Keratinocyte (primary cell): ENCODE measurements at regions not wholly inside any gene's neighbourhood (a gene's known extent, or its start where the extent isn't known, plus 50 kb on each side); places are given as distances from the start of the nearest gene placed in this dataset.

Source experiments
- DNase-seq: peaks from one replicate; pipeline ENCODE4 v3.0.0-alpha.2; 2011; ENCODE audit warnings: low read depth, missing footprints, low spot score
- FAIRE-seq: peaks from 2 replicates; lab custom pipeline; 2011; peaks lifted over from hg19 to GRCh38; lab: Jason Lieb, UNC
- H2AFZ ChIP-seq: 2 replicates; pipeline ENCODE4 v1.6.0; 2012; ENCODE audit warnings: low read length, control low read depth, inconsistent platforms; ENCODE audit not compliant: control insufficient read depth
- H3K27ac ChIP-seq: 2 replicates; pipeline ENCODE4 v1.5.1; 2011; ENCODE audit warnings: low read length; ENCODE audit not compliant: control insufficient read depth, insufficient read depth
- H3K27me3 ChIP-seq: 3 replicates; pipeline ENCODE4 v1.6.0; 2011; ENCODE audit warnings: low read length; ENCODE audit not compliant: control insufficient read depth, insufficient read depth; ENCODE audit errors: extremely low read depth
- H3K36me3 ChIP-seq, 2 experiments: 2 replicates in 1 of 2; 3 replicates in 1 of 2; pipeline ENCODE4 v1.5.1; 2011; ENCODE audit warnings: low read length in 2 of 2, mild to moderate bottlenecking in 1 of 2; ENCODE audit not compliant: control insufficient read depth in 2 of 2, insufficient read depth in 2 of 2; ENCODE audit errors: extremely low read depth in 1 of 2
- H3K4me1 ChIP-seq: 3 replicates; pipeline ENCODE4 v1.5.1; 2011; ENCODE audit warnings: low read length; ENCODE audit not compliant: control insufficient read depth, insufficient read depth; ENCODE audit errors: extremely low read depth
- H3K4me2 ChIP-seq: 3 replicates; pipeline ENCODE4 v1.6.0; 2011; ENCODE audit warnings: low read depth, low read length; ENCODE audit not compliant: control insufficient read depth, insufficient read depth; ENCODE audit errors: extremely low read depth
- H3K4me3 ChIP-seq, 3 experiments: fragments of 200-600 bp in 1 of 3; sonication (generic) in 1 of 3; 2 replicates in 2 of 3; 3 replicates in 1 of 3; pipeline ENCODE4 v1.5.1; 2011 to 2016; ENCODE audit warnings: low read length in 3 of 3, mild to moderate bottlenecking in 3 of 3, control low read depth in 2 of 3, inconsistent platforms in 1 of 3, low read depth in 1 of 3, mixed read lengths in 1 of 3, mixed run types in 1 of 3, moderate library complexity in 1 of 3; ENCODE audit not compliant: control insufficient read depth in 2 of 3, insufficient read depth in 2 of 3; ENCODE audit errors: extremely low read depth in 1 of 3
- H3K79me2 ChIP-seq: 2 replicates; pipeline ENCODE4 v1.6.0; 2012; ENCODE audit warnings: low read length; ENCODE audit not compliant: control insufficient read depth, insufficient read depth
- H3K9ac ChIP-seq: 3 replicates; pipeline ENCODE4 v1.6.0; 2011; ENCODE audit warnings: low read length; ENCODE audit not compliant: control insufficient read depth, insufficient read depth; ENCODE audit errors: extremely low read depth
- H3K9me1 ChIP-seq: 3 replicates; pipeline ENCODE4 v1.6.0; 2011; ENCODE audit warnings: low read length; ENCODE audit not compliant: control insufficient read depth, insufficient read depth; ENCODE audit errors: extremely low read depth
- H3K9me3 ChIP-seq: 2 replicates; pipeline ENCODE4 v1.5.1; 2012; ENCODE audit warnings: low read depth, low read length; ENCODE audit not compliant: control insufficient read depth
- H4K20me1 ChIP-seq: 3 replicates; pipeline ENCODE4 v1.6.0; 2011; ENCODE audit warnings: low read length; ENCODE audit not compliant: control insufficient read depth, insufficient read depth; ENCODE audit errors: extremely low read depth
- EZH2 ChIP-seq: IDR thresholded peaks from one replicate; pipeline ENCODE4 v1.6.1; 2012; ENCODE audit warnings: inconsistent platforms, mild to moderate bottlenecking, low read length, moderate library complexity
- dilution Hi-C: fragments of 300-500 bp; cut with MboI; formaldehyde crosslinking; loops from one replicate; pipeline ENCODE4 v1.7.0; 2020; ENCODE audit warnings: low sequenced_read_pairs; ENCODE audit not compliant: extremely low pct_ligation_motif_present
- TF ChIP-seq, protein P1 (sequence below), 3 experiments: IDR thresholded peaks in 1 of 3; conservative IDR thresholded peaks in 1 of 3; optimal IDR thresholded peaks in 1 of 3; 2 replicates in 2 of 3; 3 replicates in 1 of 3; pipeline versions ENCODE3 to v1.5.1; 2011; ENCODE audit warnings: low read length in 3 of 3, mild to moderate bottlenecking in 3 of 3, moderate library complexity in 2 of 3, control low read depth in 1 of 3, inconsistent platforms in 1 of 3; ENCODE audit not compliant: insufficient read depth in 2 of 3; ENCODE audit errors: extremely low read depth in 1 of 3

DNA sequence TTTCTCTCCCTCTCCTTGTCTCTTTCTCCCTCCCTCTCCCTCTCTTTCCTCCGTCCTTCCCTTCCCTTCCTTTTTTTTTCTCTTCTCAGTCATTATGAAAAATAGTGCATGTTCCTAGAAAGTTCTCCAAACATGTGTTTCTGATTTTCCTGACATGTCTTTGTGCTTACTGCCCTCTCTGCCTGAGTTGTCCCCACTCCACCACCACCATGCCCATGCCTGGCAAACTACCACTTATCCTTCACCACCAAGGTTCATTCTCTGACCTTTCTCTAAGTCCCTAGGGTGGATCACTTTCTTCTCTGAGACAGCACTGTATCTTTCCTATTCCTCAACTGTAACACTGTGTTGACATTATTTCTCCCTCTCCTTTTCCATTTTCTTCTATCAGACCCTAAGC is 98.2 kb downstream of the LACC1 start:
- Histone ChIP-seq H3K9me1 (no peaks in the 10 kb centered on the region), H3K27ac (no peak overlapping the region), H3K4me3 (no peak overlapping the region), H3K4me2 (no peak overlapping the region), H3K9me3 (no peaks in the 10 kb centered on the region), H3K36me3 (no peaks in the 10 kb centered on the region), H4K20me1 (no peaks in the 10 kb centered on the region), H3K79me2 (no peaks in the 10 kb centered on the region), H3K4me1 (no peaks in the 10 kb centered on the region), H3K27me3 (no peaks in the 10 kb centered on the region), H3K9ac (no peak overlapping the region), H2AFZ (no peak overlapping the region)
- DNase-seq = no peak
- dilution Hi-C loops = no loop called here
- FAIRE-seq = no peak
- TF ChIP-seq, protein P1, sequence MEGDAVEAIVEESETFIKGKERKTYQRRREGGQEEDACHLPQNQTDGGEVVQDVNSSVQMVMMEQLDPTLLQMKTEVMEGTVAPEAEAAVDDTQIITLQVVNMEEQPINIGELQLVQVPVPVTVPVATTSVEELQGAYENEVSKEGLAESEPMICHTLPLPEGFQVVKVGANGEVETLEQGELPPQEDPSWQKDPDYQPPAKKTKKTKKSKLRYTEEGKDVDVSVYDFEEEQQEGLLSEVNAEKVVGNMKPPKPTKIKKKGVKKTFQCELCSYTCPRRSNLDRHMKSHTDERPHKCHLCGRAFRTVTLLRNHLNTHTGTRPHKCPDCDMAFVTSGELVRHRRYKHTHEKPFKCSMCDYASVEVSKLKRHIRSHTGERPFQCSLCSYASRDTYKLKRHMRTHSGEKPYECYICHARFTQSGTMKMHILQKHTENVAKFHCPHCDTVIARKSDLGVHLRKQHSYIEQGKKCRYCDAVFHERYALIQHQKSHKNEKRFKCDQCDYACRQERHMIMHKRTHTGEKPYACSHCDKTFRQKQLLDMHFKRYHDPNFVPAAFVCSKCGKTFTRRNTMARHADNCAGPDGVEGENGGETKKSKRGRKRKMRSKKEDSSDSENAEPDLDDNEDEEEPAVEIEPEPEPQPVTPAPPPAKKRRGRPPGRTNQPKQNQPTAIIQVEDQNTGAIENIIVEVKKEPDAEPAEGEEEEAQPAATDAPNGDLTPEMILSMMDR (optimal IDR thresholded peaks at IDR 0.05 in 1 of 3, IDR thresholded peaks at IDR 0.05 in 1 of 3, conservative IDR thresholded peaks at IDR 0.05 in 1 of 3; ENCODE audit: extremely low read depth in 1 of 3, insufficient read depth in 2 of 3, low read length in 3 of 3) = no peak
- no peak for TF ChIP-seq EZH2

DNA sequence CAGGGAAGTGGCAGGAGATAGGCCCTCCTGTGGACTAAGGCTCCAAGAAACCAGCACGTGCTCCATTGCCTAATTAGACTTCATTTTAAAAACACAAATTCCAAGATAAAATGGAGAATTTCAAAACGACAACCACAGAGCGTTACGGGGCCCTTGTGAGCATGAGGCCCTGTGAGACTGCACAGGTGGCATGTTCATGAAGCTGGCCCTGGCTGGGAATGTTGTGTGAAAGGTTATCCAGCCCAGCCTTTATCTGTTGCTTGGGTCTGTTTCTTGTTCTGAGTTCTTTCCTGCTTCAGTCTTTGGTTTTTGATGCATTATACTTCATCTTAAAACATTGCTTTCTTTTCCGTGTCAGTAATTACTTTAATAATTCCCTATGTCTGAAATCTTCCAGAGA is 99.0 kb downstream of the LACC1 start:
- Histone ChIP-seq H4K20me1 (no peaks in the 10 kb centered on the region), H3K36me3 (no peaks in the 10 kb centered on the region), H3K4me3 (no peak overlapping the region), H3K9me3 (no peaks in the 10 kb centered on the region), H3K79me2 (no peaks in the 10 kb centered on the region), H3K4me2 (no peak overlapping the region), H3K4me1 (no peaks in the 10 kb centered on the region), H3K9me1 (no peaks in the 10 kb centered on the region), H3K9ac (no peak overlapping the region), H3K27ac (no peak overlapping the region), H2AFZ (no peak overlapping the region), H3K27me3 (no peaks in the 10 kb centered on the region)
- no peak for TF ChIP-seq EZH2
- TF ChIP-seq, protein P1 (optimal IDR thresholded peaks at IDR 0.05 in 1 of 3, IDR thresholded peaks at IDR 0.05 in 1 of 3, conservative IDR thresholded peaks at IDR 0.05 in 1 of 3; ENCODE audit: extremely low read depth in 1 of 3, insufficient read depth in 2 of 3, low read length in 3 of 3) = no peak
- dilution Hi-C loops = no loop called here
- no peak for FAIRE-seq
- no peak for DNase-seq
